ENCODE measurements at regions not wholly inside any gene's neighbourhood (a gene's known extent, or its start where the extent isn't known, plus 50 kb on each side); places are given as distances from the start of the nearest gene placed in this dataset.

DNA sequence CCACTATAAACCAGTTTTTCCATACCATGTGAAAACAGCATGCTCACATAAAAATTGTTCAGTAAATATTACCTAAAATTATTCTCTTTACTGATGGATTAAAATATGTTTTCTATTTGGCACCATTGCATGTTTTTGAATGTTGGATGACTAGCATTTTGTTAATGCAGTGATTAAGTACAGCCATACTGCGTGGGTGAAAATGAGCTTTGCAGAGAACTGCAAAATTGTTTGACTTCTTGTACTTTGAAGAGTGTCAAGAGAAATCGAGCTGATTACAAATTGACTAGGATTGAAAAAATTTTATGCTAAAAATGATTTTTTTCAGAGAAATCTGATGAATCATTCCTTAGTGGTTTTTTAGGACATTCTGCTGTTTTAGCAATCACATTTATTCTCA is 452.9 kb downstream of the RPL10L start:
- ATAC-seq (no peak), DNase-seq (no peak)
- H3K27ac ChIP-seq = no peak overlapping the region
- H3K9me3 ChIP-seq = no peaks in the 10 kb centered on the region
- TF ChIP-seq, protein P1, sequence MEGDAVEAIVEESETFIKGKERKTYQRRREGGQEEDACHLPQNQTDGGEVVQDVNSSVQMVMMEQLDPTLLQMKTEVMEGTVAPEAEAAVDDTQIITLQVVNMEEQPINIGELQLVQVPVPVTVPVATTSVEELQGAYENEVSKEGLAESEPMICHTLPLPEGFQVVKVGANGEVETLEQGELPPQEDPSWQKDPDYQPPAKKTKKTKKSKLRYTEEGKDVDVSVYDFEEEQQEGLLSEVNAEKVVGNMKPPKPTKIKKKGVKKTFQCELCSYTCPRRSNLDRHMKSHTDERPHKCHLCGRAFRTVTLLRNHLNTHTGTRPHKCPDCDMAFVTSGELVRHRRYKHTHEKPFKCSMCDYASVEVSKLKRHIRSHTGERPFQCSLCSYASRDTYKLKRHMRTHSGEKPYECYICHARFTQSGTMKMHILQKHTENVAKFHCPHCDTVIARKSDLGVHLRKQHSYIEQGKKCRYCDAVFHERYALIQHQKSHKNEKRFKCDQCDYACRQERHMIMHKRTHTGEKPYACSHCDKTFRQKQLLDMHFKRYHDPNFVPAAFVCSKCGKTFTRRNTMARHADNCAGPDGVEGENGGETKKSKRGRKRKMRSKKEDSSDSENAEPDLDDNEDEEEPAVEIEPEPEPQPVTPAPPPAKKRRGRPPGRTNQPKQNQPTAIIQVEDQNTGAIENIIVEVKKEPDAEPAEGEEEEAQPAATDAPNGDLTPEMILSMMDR (IDR thresholded peaks at IDR 0.05) = no peak
- no peaks in the 10 kb centered on the region for H3K4me1 ChIP-seq
- H3K4me3 ChIP-seq = no peak overlapping the region
- H3K27me3 ChIP-seq (ENCODE audit: low read depth) = no peaks in the 10 kb centered on the region
- H3K36me3 ChIP-seq = no peaks in the 10 kb centered on the region
- intact Hi-C loops (cut with DNase I) = no loop called here

DNA sequence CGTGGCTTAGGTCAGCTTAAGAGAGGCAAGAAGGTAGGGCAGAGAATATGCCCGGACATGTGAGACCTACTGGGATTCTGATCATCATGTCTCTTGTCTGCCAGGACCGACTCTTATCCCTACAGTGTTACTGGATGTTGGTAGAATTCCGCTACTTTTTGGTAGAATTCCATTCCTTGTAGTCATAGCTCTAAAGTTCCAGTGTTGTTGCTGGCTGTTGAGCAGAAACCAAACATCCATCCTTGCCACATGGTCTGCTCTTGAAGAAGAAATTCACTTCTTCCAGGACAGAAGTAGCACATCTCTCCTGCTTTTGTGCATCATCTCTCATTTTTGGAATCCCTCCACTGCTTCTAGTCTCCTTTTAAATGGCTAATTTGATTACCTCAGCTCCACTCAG is 453.7 kb downstream of the RPL10L start:
- Histone ChIP-seq H3K4me3 (no peak overlapping the region), H3K27me3 (ENCODE audit: low read depth) (no peaks in the 10 kb centered on the region), H3K9me3 (no peaks in the 10 kb centered on the region), H3K27ac (no peak overlapping the region), H3K4me1 (no peaks in the 10 kb centered on the region), H3K36me3 (no peaks in the 10 kb centered on the region)
- no peak for DNase-seq
- TF ChIP-seq, protein P1 (IDR thresholded peaks at IDR 0.05) = no peak
- ATAC-seq = no peak
- intact Hi-C loops (cut with DNase I) = no loop called here

Measured in lower lobe of right lung (tissue), 2 donors.